ENCODE measurements at regions not wholly inside any gene's neighbourhood (a gene's known extent, or its start where the extent isn't known, plus 50 kb on each side); places are given as distances from the start of the nearest gene placed in this dataset.

DNA sequence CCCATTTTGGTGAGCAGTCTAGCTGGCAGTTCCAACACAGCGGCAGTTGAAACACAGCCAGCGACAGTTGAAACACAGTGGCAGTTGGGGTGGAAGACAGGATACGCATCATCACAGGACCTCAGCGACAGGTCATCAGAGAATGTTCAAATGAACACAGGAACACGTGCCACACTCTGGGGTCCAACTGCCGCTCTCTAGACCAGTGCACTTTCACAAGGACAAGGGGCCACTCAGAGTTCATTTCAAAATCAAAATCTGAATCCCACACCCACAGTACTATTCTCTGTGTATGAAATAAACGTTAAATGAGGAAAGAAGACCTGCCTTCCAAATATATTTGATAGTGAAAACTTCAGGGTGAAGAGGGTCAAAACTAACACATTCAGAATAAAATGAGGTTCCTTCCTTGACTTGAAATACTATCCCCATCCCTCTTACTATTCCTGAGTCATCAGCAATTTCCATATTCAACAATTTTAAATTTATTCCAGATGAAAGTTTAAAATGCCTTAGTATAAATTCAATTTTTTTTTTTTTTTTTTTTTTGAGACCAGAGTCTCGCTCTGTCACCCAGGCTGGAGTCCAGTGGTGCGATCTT, 53.0 kb upstream of the SIMC1 start (continued):
- TF ChIP-seq, protein P1, sequence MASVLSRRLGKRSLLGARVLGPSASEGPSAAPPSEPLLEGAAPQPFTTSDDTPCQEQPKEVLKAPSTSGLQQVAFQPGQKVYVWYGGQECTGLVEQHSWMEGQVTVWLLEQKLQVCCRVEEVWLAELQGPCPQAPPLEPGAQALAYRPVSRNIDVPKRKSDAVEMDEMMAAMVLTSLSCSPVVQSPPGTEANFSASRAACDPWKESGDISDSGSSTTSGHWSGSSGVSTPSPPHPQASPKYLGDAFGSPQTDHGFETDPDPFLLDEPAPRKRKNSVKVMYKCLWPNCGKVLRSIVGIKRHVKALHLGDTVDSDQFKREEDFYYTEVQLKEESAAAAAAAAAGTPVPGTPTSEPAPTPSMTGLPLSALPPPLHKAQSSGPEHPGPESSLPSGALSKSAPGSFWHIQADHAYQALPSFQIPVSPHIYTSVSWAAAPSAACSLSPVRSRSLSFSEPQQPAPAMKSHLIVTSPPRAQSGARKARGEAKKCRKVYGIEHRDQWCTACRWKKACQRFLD (CRISPR knock-in tag; IDR thresholded peaks at IDR 0.05): peak; percentile 94
- TF ChIP-seq NCOA1 (IDR thresholded peaks at IDR 0.05; ENCODE audit: low read depth) (peak; percentile 45; the same call in 1 of the 2 replicates), MAFK (IDR thresholded peaks at IDR 0.05; ENCODE audit: low read length) (no peak), ZNF124 (CRISPR knock-in tag; IDR thresholded peaks at IDR 0.05) (no peak), SIX5 (IDR thresholded peaks at IDR 0.05; ENCODE audit: borderline replicate concordance in 1 of 2, insufficient read depth in 1 of 2, low read depth in 1 of 2, low read length in 2 of 2) (no peak), ZNF76 (CRISPR knock-in tag; IDR thresholded peaks at IDR 0.05; ENCODE audit: borderline replicate concordance) (0 out of 2 replicates have a peak, but pooled peaks have one; percentile 3), PTBP1 (IDR thresholded peaks at IDR 0.05; ENCODE audit: low read depth, low read length) (no peak), ELF4 (CRISPR knock-in tag; IDR thresholded peaks at IDR 0.05) (no peak), JUN (IDR thresholded peaks at IDR 0.05; ENCODE audit: borderline replicate concordance, low read depth, low read length) (no peak), JUN (CRISPR knock-in tag; IDR thresholded peaks at IDR 0.05; ENCODE audit: borderline replicate concordance) (no peak), GATA2 (CRISPR knock-in tag; IDR thresholded peaks at IDR 0.05) (no peak), ZNF778 (CRISPR knock-in tag; IDR thresholded peaks at IDR 0.05) (no peak), ZNF316 (IDR thresholded peaks at IDR 0.05) (peak; percentile 83), POLR3G (IDR thresholded peaks at IDR 0.05; ENCODE audit: extremely low read depth, insufficient read length, insufficient replicate concordance) (no peak), POLR3A (IDR thresholded peaks at IDR 0.05; ENCODE audit: borderline replicate concordance, extremely low read depth, insufficient read depth, insufficient read length) (no peak)
- TF ChIP-seq, protein P2, sequence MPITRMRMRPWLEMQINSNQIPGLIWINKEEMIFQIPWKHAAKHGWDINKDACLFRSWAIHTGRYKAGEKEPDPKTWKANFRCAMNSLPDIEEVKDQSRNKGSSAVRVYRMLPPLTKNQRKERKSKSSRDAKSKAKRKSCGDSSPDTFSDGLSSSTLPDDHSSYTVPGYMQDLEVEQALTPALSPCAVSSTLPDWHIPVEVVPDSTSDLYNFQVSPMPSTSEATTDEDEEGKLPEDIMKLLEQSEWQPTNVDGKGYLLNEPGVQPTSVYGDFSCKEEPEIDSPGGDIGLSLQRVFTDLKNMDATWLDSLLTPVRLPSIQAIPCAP (CRISPR knock-in tag; IDR thresholded peaks at IDR 0.05; ENCODE audit: borderline replicate concordance): no peak
- TF ChIP-seq, protein P3, sequence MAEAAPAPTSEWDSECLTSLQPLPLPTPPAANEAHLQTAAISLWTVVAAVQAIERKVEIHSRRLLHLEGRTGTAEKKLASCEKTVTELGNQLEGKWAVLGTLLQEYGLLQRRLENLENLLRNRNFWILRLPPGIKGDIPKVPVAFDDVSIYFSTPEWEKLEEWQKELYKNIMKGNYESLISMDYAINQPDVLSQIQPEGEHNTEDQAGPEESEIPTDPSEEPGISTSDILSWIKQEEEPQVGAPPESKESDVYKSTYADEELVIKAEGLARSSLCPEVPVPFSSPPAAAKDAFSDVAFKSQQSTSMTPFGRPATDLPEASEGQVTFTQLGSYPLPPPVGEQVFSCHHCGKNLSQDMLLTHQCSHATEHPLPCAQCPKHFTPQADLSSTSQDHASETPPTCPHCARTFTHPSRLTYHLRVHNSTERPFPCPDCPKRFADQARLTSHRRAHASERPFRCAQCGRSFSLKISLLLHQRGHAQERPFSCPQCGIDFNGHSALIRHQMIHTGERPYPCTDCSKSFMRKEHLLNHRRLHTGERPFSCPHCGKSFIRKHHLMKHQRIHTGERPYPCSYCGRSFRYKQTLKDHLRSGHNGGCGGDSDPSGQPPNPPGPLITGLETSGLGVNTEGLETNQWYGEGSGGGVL (CRISPR knock-in tag; IDR thresholded peaks at IDR 0.05): no peak
- TF ChIP-seq, protein P4, sequence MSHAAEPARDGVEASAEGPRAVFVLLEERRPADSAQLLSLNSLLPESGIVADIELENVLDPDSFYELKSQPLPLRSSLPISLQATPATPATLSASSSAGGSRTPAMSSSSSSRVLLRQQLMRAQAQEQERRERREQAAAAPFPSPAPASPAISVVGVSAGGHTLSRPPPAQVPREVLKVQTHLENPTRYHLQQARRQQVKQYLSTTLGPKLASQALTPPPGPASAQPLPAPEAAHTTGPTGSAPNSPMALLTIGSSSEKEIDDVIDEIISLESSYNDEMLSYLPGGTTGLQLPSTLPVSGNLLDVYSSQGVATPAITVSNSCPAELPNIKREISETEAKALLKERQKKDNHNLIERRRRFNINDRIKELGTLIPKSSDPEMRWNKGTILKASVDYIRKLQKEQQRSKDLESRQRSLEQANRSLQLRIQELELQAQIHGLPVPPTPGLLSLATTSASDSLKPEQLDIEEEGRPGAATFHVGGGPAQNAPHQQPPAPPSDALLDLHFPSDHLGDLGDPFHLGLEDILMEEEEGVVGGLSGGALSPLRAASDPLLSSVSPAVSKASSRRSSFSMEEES (CRISPR knock-in tag; IDR thresholded peaks at IDR 0.05): no peak
- TF ChIP-seq, protein P5, sequence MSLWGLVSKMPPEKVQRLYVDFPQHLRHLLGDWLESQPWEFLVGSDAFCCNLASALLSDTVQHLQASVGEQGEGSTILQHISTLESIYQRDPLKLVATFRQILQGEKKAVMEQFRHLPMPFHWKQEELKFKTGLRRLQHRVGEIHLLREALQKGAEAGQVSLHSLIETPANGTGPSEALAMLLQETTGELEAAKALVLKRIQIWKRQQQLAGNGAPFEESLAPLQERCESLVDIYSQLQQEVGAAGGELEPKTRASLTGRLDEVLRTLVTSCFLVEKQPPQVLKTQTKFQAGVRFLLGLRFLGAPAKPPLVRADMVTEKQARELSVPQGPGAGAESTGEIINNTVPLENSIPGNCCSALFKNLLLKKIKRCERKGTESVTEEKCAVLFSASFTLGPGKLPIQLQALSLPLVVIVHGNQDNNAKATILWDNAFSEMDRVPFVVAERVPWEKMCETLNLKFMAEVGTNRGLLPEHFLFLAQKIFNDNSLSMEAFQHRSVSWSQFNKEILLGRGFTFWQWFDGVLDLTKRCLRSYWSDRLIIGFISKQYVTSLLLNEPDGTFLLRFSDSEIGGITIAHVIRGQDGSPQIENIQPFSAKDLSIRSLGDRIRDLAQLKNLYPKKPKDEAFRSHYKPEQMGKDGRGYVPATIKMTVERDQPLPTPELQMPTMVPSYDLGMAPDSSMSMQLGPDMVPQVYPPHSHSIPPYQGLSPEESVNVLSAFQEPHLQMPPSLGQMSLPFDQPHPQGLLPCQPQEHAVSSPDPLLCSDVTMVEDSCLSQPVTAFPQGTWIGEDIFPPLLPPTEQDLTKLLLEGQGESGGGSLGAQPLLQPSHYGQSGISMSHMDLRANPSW (CRISPR knock-in tag; IDR thresholded peaks at IDR 0.05): no peak
